GM18511 (cell line): ENCODE measurements at regions not wholly inside any gene's neighbourhood (a gene's known extent, or its start where the extent isn't known, plus 50 kb on each side); places are given as distances from the start of the nearest gene placed in this dataset.

ENCODE experiments used
- ATAC-seq: cut with Tn5 transposase; IDR thresholded peaks from one replicate; pipeline ENCODE4 v1.9.1; 2021; ENCODE audit warnings: mild to moderate bottlenecking, moderate library complexity; ENCODE audit not compliant: unreplicated experiment

- no peak for ATAC-seq
Measured at GRCh38 chr4:80124246-80125211, 51.5 kb upstream of the ANTXR2 start.
